HEK293T (cell line): ENCODE measurements at regions not wholly inside any gene's neighbourhood (a gene's known extent, or its start where the extent isn't known, plus 50 kb on each side); places are given as distances from the start of the nearest gene placed in this dataset.

Source experiments
- FOXA1 ChIP-seq: fragments of 450-650 bp; IDR thresholded peaks from 2 replicates; pipeline ENCODE4 v1.6.1; 2016; ENCODE audit warnings: mild to moderate bottlenecking
- L3MBTL2 ChIP-seq: fragments of 450-650 bp; conservative IDR thresholded peaks from 2 replicates; pipeline ENCODE4 v1.6.1; 2016; ENCODE audit warnings: mild to moderate bottlenecking
- PKNOX1 ChIP-seq: fragments of 450-650 bp; IDR thresholded peaks from 2 replicates; pipeline ENCODE4 v1.6.1; 2016

DNA sequence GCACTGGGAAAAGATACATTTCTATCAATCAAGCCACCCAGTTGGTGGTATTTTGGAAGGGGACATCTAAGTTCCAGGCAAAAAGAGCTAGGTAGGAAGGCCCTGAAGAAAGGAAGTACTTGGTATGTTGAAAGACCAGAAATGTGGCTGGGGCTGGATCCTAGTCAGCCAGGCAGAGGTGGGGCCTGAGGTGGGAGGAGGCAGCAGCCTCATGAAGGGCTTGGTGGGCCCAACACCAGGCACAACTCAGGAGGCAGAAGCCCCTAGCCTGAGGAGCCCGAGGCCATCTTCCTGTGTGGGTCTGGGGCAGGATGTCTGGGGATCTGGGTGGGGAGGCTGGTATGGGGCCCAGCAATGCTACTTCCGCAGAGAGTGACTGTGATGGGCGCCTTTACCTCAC is 105.9 kb downstream of the SALL1 start:
- TF ChIP-seq FOXA1 = no peak
- no peak for TF ChIP-seq PKNOX1
- TF ChIP-seq L3MBTL2 = no peak
